ENCODE measurements at regions not wholly inside any gene's neighbourhood (a gene's known extent, or its start where the extent isn't known, plus 50 kb on each side); places are given as distances from the start of the nearest gene placed in this dataset.

DNA sequence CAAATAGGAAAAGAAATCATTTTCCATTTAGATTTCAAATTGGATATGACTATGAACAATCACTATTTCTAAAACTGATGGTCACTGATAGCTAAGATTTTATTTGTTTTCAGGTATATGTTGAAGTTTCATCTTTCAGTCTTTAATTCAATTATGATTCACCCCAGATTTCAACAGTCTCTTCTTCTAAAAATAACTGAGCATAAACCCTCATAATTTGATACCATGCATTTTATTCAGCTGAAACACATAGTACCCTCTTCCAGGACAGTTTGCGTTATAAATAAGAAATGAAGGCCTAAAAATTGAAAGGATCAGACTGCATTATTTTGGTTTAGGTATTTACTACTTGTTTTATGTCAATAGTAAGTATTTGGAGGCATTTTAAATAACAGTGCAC lies 428.5 kb upstream of the NBEA start:
- Histone ChIP-seq H3K4me2 (ENCODE audit: low read depth, low read length, poor library complexity, severe bottlenecking) (no peak overlapping the region), H3K36me3 (ENCODE audit: insufficient read depth, low read length) (no peaks in the 10 kb centered on the region), H3K4me3 (ENCODE audit: low read length, poor library complexity, severe bottlenecking) (no peak overlapping the region), H3F3A (ENCODE audit: low read depth) (no peaks in the 10 kb centered on the region), H3K4me1 (ENCODE audit: insufficient read depth, low read length, poor library complexity, severe bottlenecking) (no peaks in the 10 kb centered on the region), H3K9me3 (ENCODE audit: insufficient read depth, low read depth, low read length) (no peaks in the 10 kb centered on the region), H2AFZ (ENCODE audit: low read length) (no peak overlapping the region), H3K79me2 (ENCODE audit: insufficient read depth, low read length) (no peaks in the 10 kb centered on the region), H3K9ac (ENCODE audit: low read depth, low read length, poor library complexity, severe bottlenecking) (no peak overlapping the region), H3K27me3 (ENCODE audit: insufficient read depth, low read length, poor library complexity, severe bottlenecking) (no peaks in the 10 kb centered on the region), H3K9me2 (replicated peaks; ENCODE audit: low read depth, low read length) (no peaks in the 10 kb centered on the region), H4K20me1 (ENCODE audit: insufficient read depth, low read length, poor library complexity, severe bottlenecking) (no peaks in the 10 kb centered on the region)
- TF ChIP-seq, protein P1, sequence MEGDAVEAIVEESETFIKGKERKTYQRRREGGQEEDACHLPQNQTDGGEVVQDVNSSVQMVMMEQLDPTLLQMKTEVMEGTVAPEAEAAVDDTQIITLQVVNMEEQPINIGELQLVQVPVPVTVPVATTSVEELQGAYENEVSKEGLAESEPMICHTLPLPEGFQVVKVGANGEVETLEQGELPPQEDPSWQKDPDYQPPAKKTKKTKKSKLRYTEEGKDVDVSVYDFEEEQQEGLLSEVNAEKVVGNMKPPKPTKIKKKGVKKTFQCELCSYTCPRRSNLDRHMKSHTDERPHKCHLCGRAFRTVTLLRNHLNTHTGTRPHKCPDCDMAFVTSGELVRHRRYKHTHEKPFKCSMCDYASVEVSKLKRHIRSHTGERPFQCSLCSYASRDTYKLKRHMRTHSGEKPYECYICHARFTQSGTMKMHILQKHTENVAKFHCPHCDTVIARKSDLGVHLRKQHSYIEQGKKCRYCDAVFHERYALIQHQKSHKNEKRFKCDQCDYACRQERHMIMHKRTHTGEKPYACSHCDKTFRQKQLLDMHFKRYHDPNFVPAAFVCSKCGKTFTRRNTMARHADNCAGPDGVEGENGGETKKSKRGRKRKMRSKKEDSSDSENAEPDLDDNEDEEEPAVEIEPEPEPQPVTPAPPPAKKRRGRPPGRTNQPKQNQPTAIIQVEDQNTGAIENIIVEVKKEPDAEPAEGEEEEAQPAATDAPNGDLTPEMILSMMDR (conservative IDR thresholded peaks at IDR 0.05; ENCODE audit: low read length): no peak
- TF ChIP-seq EZH2phosphoT487 (IDR thresholded peaks at IDR 0.05; ENCODE audit: borderline replicate concordance): no peak

DNA sequence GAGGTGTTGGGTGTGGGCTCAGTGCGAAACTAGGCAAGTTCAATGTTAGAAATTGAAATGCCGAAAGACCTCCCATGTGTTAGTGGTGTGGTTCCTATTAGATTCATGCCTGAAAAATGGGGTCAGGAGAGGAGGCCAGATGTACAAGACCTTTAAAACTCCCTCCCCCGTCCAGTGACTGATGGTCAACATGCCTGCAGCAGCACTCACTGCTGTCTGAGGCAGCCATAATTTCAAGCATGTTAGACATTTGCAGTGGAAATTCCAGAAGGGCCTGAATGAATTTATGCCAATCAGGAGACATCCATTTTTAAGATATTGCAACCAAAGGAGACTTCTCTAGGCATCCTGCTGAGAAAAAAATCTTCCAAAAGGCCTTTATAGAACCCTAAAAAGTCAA lies 426.9 kb upstream of the NBEA start:
- no peaks in the 10 kb centered on the region for H3K4me1 ChIP-seq (ENCODE audit: insufficient read depth, low read length, poor library complexity, severe bottlenecking)
- TF ChIP-seq, protein P1 (conservative IDR thresholded peaks at IDR 0.05; ENCODE audit: low read length): no peak
- TF ChIP-seq EZH2phosphoT487 (IDR thresholded peaks at IDR 0.05; ENCODE audit: borderline replicate concordance): no peak
- H4K20me1 ChIP-seq (ENCODE audit: insufficient read depth, low read length, poor library complexity, severe bottlenecking): no peaks in the 10 kb centered on the region
- no peak overlapping the region for H3K9ac ChIP-seq (ENCODE audit: low read depth, low read length, poor library complexity, severe bottlenecking)
- no peak overlapping the region for H2AFZ ChIP-seq (ENCODE audit: low read length)
- H3K27me3 ChIP-seq (ENCODE audit: insufficient read depth, low read length, poor library complexity, severe bottlenecking): no peaks in the 10 kb centered on the region
- no peaks in the 10 kb centered on the region for H3K79me2 ChIP-seq (ENCODE audit: insufficient read depth, low read length)
- H3K9me2 ChIP-seq (replicated peaks; ENCODE audit: low read depth, low read length): no peaks in the 10 kb centered on the region
- H3K4me2 ChIP-seq (ENCODE audit: low read depth, low read length, poor library complexity, severe bottlenecking): no peak overlapping the region
- H3K36me3 ChIP-seq (ENCODE audit: insufficient read depth, low read length): no peaks in the 10 kb centered on the region
- H3F3A ChIP-seq (ENCODE audit: low read depth): no peaks in the 10 kb centered on the region
- no peaks in the 10 kb centered on the region for H3K9me3 ChIP-seq (ENCODE audit: insufficient read depth, low read depth, low read length)
- H3K4me3 ChIP-seq (ENCODE audit: low read length, poor library complexity, severe bottlenecking): no peak overlapping the region

DNA sequence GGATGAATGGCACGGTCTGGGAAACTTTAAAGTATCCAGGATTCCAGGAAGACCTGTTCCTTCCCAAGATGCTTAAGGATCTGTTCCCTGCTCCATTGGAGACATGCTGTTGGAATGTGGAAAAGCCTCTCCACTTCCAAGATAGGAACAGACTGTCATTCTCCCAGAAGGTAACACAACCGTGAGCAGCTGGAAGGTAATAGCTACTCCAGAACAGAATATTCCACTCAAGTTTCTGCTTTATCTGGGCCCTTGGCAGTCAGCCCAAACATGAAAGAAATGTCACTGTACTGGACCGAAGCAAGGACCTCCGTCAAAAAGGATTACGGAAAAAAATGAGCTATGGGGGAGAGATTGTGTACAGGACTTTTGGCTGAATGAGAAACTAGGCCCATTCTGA lies 420.9 kb upstream of the NBEA start:
- H4K20me1 ChIP-seq (ENCODE audit: insufficient read depth, low read length, poor library complexity, severe bottlenecking): no peaks in the 10 kb centered on the region

More for the DNA sequence above, 420.9 kb upstream of the NBEA start:
- no peaks in the 10 kb centered on the region for H3K4me1 ChIP-seq (ENCODE audit: insufficient read depth, low read length, poor library complexity, severe bottlenecking)
- no peak overlapping the region for H2AFZ ChIP-seq (ENCODE audit: low read length)
- no peaks in the 10 kb centered on the region for H3F3A ChIP-seq (ENCODE audit: low read depth)
- no peak overlapping the region for H3K4me3 ChIP-seq (ENCODE audit: low read length, poor library complexity, severe bottlenecking)
- no peaks in the 10 kb centered on the region for H3K79me2 ChIP-seq (ENCODE audit: insufficient read depth, low read length)
- no peak for TF ChIP-seq EZH2phosphoT487 (IDR thresholded peaks at IDR 0.05; ENCODE audit: borderline replicate concordance)
- TF ChIP-seq, protein P1 (conservative IDR thresholded peaks at IDR 0.05; ENCODE audit: low read length): no peak
- H3K9me2 ChIP-seq (replicated peaks; ENCODE audit: low read depth, low read length): no peaks in the 10 kb centered on the region
- no peak overlapping the region for H3K9ac ChIP-seq (ENCODE audit: low read depth, low read length, poor library complexity, severe bottlenecking)
- no peaks in the 10 kb centered on the region for H3K9me3 ChIP-seq (ENCODE audit: insufficient read depth, low read depth, low read length)
- H3K27me3 ChIP-seq (ENCODE audit: insufficient read depth, low read length, poor library complexity, severe bottlenecking): no peaks in the 10 kb centered on the region
- H3K36me3 ChIP-seq (ENCODE audit: insufficient read depth, low read length): no peaks in the 10 kb centered on the region
- H3K4me2 ChIP-seq (ENCODE audit: low read depth, low read length, poor library complexity, severe bottlenecking): no peak overlapping the region
